ENCODE measurements at regions not wholly inside any gene's neighbourhood (a gene's known extent, or its start where the extent isn't known, plus 50 kb on each side); places are given as distances from the start of the nearest gene placed in this dataset.

DNA sequence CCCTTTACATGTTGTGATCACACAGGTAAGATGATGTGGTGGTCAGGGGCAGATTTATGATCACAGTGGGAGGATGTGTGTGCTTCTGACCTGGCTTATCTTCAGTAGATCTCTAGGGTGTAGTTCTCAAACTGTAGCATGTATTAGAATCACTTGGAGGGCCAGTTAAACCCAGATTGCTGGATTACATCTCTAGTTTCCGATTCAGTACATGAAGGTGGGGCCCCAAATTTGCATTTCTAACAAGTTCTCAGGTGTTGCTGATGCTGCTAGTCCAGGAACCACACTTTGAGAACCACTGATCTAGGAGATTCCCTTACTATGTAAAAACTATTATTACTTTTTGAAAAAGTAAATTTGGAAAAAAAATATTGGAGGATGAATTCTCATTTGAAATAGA is 199.3 kb upstream of the GOLIM4 start:
- Histone ChIP-seq H3K36me3 (ENCODE audit: control insufficient read depth in 1 of 2, insufficient read depth in 2 of 2, low read length in 2 of 2) (no peaks in the 10 kb centered on the region), H3K9me2 (ENCODE audit: insufficient read depth) (no peaks in the 10 kb centered on the region), H3K9ac (ENCODE audit: low read length) (no peak overlapping the region), H2AFZ (ENCODE audit: low read depth, low read length, poor library complexity, severe bottlenecking) (no peak overlapping the region), H3K27ac (ENCODE audit: low read depth, low read length) (no peak overlapping the region), H3K4me3 (replicated peaks in 1 of 2; ENCODE audit: low read depth in 1 of 2, low read length in 2 of 2) (no peak overlapping the region), H4K20me1 (ENCODE audit: insufficient read depth) (no peaks in the 10 kb centered on the region), H3K27me3 (ENCODE audit: insufficient read depth, low read length) (no peaks in the 10 kb centered on the region), H3K4me2 (ENCODE audit: low read length) (no peak overlapping the region), H3K9me3 (ENCODE audit: control insufficient read depth in 1 of 2, insufficient read depth in 1 of 2, low read depth in 1 of 2, low read length in 2 of 2) (no peaks in the 10 kb centered on the region), H3K4me1 (ENCODE audit: control insufficient read depth in 1 of 2, insufficient read depth in 2 of 2, low read length in 2 of 2) (no peaks in the 10 kb centered on the region), H3K79me2 (ENCODE audit: insufficient read depth, low read length) (no peaks in the 10 kb centered on the region)
- intact Hi-C loops (cut with micrococcal nuclease) = no loop called here
- ChIA-PET CTCF (no interaction called here), RAD21 (ENCODE audit: low non-redundant PET in 1 of 2, low total read pairs in 2 of 2, uncharacterized antibody in 2 of 2, unreplicated experiment in 2 of 2) (no interaction called here), POLR2A (no interaction called here)
- no TSS peak for BruUV-seq (replicated peaks)
- DNase-seq (ENCODE audit: low read depth, low spot score) = no peak
- no peak for ATAC-seq
- no peak for TF ChIP-seq CBX3 (IDR thresholded peaks at IDR 0.05; ENCODE audit: low read depth)

GRCh38 chr3:168292296-168292695 is 196.6 kb upstream of the GOLIM4 start:
- ChIA-PET POLR2A (no interaction called here), RAD21 (ENCODE audit: low non-redundant PET in 1 of 2, low total read pairs in 2 of 2, uncharacterized antibody in 2 of 2, unreplicated experiment in 2 of 2) (no interaction called here), CTCF (no interaction called here)
- no peak overlapping the region for H2AFZ ChIP-seq (ENCODE audit: low read depth, low read length, poor library complexity, severe bottlenecking)
- no peaks in the 10 kb centered on the region for H3K9me2 ChIP-seq (ENCODE audit: insufficient read depth)
- no peak overlapping the region for H3K27ac ChIP-seq (ENCODE audit: low read depth, low read length)
- no peaks in the 10 kb centered on the region for H3K36me3 ChIP-seq (ENCODE audit: control insufficient read depth in 1 of 2, insufficient read depth in 2 of 2, low read length in 2 of 2)
- no peak overlapping the region for H3K9ac ChIP-seq (ENCODE audit: low read length)
- no peaks in the 10 kb centered on the region for H3K79me2 ChIP-seq (ENCODE audit: insufficient read depth, low read length)
- H4K20me1 ChIP-seq (ENCODE audit: insufficient read depth) = no peaks in the 10 kb centered on the region
- intact Hi-C loops (cut with micrococcal nuclease) = no loop called here
- H3K4me1 ChIP-seq (ENCODE audit: control insufficient read depth in 1 of 2, insufficient read depth in 2 of 2, low read length in 2 of 2) = no peaks in the 10 kb centered on the region
- 0 out of 2 replicates have a peak, but pooled peaks cover 6% of the 10 kb centered on the region for H3K27me3 ChIP-seq (ENCODE audit: insufficient read depth, low read length)
- no peaks in the 10 kb centered on the region for H3K9me3 ChIP-seq (ENCODE audit: control insufficient read depth in 1 of 2, insufficient read depth in 1 of 2, low read depth in 1 of 2, low read length in 2 of 2)
- no TSS peak for BruUV-seq (replicated peaks)
- no peak for DNase-seq (ENCODE audit: low read depth, low spot score)
- ATAC-seq = no peak
- H3K4me3 ChIP-seq (replicated peaks in 1 of 2; ENCODE audit: low read depth in 1 of 2, low read length in 2 of 2) = no peak overlapping the region
- no peak overlapping the region for H3K4me2 ChIP-seq (ENCODE audit: low read length)
- TF ChIP-seq REST (IDR thresholded peaks at IDR 0.05; ENCODE audit: low read depth) (no peak), EGR1 (IDR thresholded peaks at IDR 0.05; ENCODE audit: low read depth) (no peak), FOSL1 (IDR thresholded peaks at IDR 0.05; ENCODE audit: low read depth) (no peak), YY1 (IDR thresholded peaks at IDR 0.05; ENCODE audit: extremely low read depth, insufficient replicate concordance, low read depth, low read length) (no peak), JUND (IDR thresholded peaks at IDR 0.05) (no peak), POLR2A (IDR thresholded peaks at IDR 0.05; ENCODE audit: borderline replicate concordance, extremely low read depth, insufficient read depth, insufficient read length) (no peak), SRF (IDR thresholded peaks at IDR 0.05; ENCODE audit: low read depth) (no peak), ZFX (IDR thresholded peaks at IDR 0.05) (no peak), SP1 (IDR thresholded peaks at IDR 0.05; ENCODE audit: low read depth) (no peak), SIN3A (IDR thresholded peaks at IDR 0.05; ENCODE audit: low read depth) (no peak), RAD21 (IDR thresholded peaks at IDR 0.05; ENCODE audit: low read depth) (no peak), POLR2AphosphoS5 (IDR thresholded peaks at IDR 0.05; ENCODE audit: low read depth, low read length) (no peak), EZH2 (IDR thresholded peaks at IDR 0.05) (no peak)
- TF ChIP-seq, protein P1, sequence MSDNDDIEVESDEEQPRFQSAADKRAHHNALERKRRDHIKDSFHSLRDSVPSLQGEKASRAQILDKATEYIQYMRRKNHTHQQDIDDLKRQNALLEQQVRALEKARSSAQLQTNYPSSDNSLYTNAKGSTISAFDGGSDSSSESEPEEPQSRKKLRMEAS (IDR thresholded peaks at IDR 0.05) = no peak
- TF ChIP-seq, protein P2, sequence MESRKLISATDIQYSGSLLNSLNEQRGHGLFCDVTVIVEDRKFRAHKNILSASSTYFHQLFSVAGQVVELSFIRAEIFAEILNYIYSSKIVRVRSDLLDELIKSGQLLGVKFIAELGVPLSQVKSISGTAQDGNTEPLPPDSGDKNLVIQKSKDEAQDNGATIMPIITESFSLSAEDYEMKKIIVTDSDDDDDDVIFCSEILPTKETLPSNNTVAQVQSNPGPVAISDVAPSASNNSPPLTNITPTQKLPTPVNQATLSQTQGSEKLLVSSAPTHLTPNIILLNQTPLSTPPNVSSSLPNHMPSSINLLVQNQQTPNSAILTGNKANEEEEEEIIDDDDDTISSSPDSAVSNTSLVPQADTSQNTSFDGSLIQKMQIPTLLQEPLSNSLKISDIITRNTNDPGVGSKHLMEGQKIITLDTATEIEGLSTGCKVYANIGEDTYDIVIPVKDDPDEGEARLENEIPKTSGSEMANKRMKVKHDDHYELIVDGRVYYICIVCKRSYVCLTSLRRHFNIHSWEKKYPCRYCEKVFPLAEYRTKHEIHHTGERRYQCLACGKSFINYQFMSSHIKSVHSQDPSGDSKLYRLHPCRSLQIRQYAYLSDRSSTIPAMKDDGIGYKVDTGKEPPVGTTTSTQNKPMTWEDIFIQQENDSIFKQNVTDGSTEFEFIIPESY (IDR thresholded peaks at IDR 0.05; ENCODE audit: extremely low read depth, insufficient replicate concordance, low read length) = no peak
- TF ChIP-seq, protein P3, sequence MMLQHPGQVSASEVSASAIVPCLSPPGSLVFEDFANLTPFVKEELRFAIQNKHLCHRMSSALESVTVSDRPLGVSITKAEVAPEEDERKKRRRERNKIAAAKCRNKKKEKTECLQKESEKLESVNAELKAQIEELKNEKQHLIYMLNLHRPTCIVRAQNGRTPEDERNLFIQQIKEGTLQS (IDR thresholded peaks at IDR 0.05) = no peak
